ENCODE measurements at regions not wholly inside any gene's neighbourhood (a gene's known extent, or its start where the extent isn't known, plus 50 kb on each side); places are given as distances from the start of the nearest gene placed in this dataset.
A peak's percentile ranks its signal among the peaks of the same experiment; 100 is the strongest.

DNA sequence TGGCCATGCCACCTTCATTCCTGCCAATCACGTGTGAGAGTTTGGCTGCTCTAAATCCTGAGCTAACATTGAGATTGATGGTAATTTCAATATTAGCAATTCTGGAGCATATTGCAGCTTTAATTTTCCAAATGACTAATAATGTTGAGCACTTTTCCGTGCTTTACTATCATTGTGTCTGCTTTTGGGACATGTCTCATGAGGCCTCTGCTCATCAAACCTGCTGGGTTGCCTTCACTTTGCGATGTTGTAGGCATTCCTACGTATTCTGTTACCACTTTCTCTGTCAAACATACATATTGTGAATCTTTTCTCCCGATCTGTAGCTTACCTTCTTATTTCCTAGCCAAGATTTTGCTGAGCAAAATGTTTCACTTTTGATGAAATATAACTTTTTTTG lies 466.6 kb downstream of the GALR1 start:
- H3K4me3 ChIP-seq (ENCODE audit: low read length) = no peak overlapping the region
- no peak for DNase-seq (ENCODE audit: low read depth)
- TF ChIP-seq, protein P1, sequence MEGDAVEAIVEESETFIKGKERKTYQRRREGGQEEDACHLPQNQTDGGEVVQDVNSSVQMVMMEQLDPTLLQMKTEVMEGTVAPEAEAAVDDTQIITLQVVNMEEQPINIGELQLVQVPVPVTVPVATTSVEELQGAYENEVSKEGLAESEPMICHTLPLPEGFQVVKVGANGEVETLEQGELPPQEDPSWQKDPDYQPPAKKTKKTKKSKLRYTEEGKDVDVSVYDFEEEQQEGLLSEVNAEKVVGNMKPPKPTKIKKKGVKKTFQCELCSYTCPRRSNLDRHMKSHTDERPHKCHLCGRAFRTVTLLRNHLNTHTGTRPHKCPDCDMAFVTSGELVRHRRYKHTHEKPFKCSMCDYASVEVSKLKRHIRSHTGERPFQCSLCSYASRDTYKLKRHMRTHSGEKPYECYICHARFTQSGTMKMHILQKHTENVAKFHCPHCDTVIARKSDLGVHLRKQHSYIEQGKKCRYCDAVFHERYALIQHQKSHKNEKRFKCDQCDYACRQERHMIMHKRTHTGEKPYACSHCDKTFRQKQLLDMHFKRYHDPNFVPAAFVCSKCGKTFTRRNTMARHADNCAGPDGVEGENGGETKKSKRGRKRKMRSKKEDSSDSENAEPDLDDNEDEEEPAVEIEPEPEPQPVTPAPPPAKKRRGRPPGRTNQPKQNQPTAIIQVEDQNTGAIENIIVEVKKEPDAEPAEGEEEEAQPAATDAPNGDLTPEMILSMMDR (conservative IDR thresholded peaks at IDR 0.05; ENCODE audit: low read length) = no peak

DNA sequence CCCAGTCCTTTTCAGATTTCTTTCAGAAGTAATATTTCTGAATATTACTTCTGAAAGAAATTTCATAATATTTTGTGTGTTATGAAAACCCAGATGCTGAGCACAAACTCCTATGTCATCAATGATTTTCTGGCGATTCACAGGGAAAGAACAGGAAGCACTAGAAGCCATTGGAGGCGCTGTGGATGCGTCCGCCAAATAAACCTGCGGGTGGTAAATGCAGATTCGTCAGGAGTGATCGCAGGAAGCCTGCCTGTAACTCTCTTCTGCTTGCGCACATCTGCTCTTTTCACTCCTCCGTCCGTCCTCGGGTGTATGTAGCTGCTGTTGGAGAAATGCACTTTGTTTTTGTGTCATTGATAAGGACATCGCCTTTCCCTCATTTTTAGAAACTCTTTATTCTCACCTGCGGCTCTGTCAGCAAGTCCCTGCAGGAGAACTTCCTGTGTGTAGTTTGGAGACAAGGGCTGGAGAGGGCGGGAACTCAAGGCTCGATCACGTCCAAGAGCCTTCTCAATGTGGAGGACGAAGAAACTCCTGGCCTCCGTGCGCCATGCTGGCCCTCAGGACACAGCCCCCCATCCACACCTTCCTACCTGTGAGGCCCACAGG lies 483.8 kb downstream of the GALR1 start:
- TF ChIP-seq, protein P1 (conservative IDR thresholded peaks at IDR 0.05; ENCODE audit: low read length) = no peak
- no peak for DNase-seq (ENCODE audit: low read depth)
- H3K4me3 ChIP-seq (ENCODE audit: low read length) = no peak overlapping the region

DNA sequence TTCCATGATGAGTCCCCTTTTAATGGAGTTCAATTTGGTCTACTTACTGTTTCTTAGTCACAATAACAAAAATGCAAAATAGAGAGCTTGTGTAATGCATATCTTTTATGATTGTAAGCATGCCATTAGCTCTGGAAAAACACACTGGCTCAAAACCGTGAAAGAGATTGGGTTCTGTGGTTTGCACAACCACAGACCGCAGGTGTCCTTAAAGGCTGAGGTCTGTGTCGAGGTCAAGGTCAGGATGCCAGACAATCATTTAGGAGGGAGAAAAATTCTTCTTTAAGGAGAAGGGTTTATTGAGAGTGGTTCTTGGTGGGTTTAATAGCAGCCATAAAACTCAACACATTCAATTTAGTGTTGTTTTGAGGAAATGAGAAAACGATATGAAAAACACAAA lies 487.2 kb downstream of the GALR1 start:
- H3K4me3 ChIP-seq (ENCODE audit: low read length) = no peak overlapping the region
- TF ChIP-seq, protein P1 (conservative IDR thresholded peaks at IDR 0.05; ENCODE audit: low read length) = no peak
- no peak for DNase-seq (ENCODE audit: low read depth)

DNA sequence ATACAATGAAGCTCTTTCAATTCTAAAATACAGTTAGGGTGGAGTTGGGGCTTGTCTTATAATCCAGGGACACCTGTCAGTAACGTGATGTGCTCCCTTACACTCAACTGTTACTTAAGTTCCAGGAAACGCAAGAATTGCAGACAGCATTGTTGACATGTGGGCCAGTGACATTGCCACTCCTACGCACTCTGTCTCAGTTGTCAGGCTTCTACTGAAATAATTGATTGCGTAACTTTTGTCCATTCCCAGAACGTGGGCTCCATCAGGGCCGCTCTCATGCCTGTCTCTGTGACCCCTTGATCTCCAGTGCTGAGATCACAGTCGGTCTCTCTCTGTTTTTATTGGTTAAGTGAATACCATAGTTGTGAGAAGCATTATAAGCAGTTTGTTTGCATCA lies 487.8 kb downstream of the GALR1 start:
- DNase-seq (ENCODE audit: low read depth) = no peak
- no peak overlapping the region for H3K4me3 ChIP-seq (ENCODE audit: low read length)
- TF ChIP-seq, protein P1 (conservative IDR thresholded peaks at IDR 0.05; ENCODE audit: low read length) = no peak

DNA sequence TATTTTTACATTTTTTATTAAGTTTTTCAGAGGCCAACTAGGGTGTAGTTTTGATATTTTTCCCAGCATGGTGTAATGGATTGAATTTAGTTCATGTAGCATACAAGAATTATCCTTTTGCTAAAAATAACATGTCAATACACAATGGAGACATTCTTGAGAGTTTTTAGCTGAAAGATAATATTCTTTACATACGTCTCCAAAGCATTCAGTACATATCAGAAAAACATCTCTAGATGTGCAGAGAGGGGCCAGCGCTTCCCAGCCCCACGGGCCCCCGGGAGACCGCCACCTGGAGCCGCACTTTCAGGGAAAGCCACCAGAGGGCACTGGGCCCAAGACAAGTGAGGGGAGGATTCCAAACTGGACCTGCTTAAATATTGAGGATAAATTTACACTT lies 499.4 kb downstream of the GALR1 start:
- DNase-seq (ENCODE audit: low read depth) = no peak
- TF ChIP-seq, protein P1 (conservative IDR thresholded peaks at IDR 0.05; ENCODE audit: low read length) = peak; percentile 46
- H3K4me3 ChIP-seq (ENCODE audit: low read length) = no peak overlapping the region

DNA sequence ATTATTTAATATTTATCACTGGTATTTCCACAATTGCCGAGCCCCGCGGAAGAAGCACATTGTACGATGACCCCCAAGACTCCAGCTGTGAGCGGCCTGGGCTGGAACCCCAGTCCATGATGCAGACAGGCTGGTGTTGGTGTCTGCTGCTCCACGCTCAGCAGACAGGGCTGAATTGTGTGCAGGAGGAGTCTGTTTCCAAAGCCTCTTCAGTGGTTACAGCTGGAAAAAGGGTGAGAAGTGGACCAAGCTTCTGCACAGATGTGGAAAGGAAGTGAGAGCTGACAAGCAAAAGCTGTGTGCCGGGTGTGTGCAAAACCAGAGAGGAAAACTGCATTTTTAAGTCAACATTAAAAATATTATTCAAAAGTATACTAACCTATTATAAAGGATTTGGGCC lies 500.4 kb downstream of the GALR1 start:
- H3K4me3 ChIP-seq (ENCODE audit: low read length) = no peak overlapping the region
- DNase-seq (ENCODE audit: low read depth) = no peak
- TF ChIP-seq, protein P1 (conservative IDR thresholded peaks at IDR 0.05; ENCODE audit: low read length) = no peak

DNA sequence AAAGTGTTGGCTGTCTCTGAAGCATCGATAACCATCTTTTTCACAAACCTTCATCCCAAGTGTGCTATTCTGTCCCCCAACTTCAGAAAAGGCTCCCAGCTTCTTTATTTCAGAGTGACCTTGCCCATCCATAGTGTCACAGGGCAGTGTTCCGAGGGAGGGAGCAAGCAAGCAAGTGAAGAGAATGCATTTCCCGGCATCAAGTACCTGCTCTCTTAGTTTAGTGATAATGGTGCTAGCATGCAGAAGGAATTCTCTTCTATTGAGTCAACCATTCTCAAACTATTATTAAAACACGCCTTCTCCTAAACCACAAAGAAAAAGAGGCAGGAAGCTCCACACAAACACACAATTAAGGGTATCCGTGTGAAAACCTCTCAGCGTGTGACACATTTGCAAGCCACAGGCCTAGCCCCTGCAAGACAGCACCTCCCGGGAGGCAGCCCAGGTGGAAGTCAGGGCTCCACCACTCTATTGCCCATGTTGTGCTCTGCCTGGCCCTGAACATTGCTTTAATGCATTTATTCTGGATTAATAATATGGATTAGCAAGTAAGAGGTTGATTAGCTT lies 504.9 kb downstream of the GALR1 start:
- TF ChIP-seq, protein P1 (conservative IDR thresholded peaks at IDR 0.05; ENCODE audit: low read length) = no peak
- no peak overlapping the region for H3K4me3 ChIP-seq (ENCODE audit: low read length)
- no peak for DNase-seq (ENCODE audit: low read depth)

Measured in AG10803 (cell line).